SK-N-SH treated with all-trans-retinoic acid at 6 μM for 48 hours (cell line): ENCODE measurements at regions not wholly inside any gene's neighbourhood (a gene's known extent, or its start where the extent isn't known, plus 50 kb on each side); places are given as distances from the start of the nearest gene placed in this dataset.

Experiments
- ATAC-seq: fragments of 200-7000 bp; cut with Tn5 transposase; 3 replicates; pipeline ENCODE4 v1.9.1; 2020; ENCODE audit warnings: mild to moderate bottlenecking, moderate library complexity
- ARNTL ChIP-seq: fragments of 450-650 bp; formaldehyde crosslinking; IDR thresholded peaks from 2 replicates; pipeline ENCODE4 v1.5.0; 2020; ENCODE audit warnings: low read depth, mild to moderate bottlenecking, moderate library complexity, borderline replicate concordance
- BACH2 ChIP-seq: fragments of 250-450 bp; sonication (Bioruptor Pico); IDR thresholded peaks from 2 replicates; pipeline ENCODE4 v1.9.0; 2021; ENCODE audit warnings: mild to moderate bottlenecking, borderline replicate concordance
- CREB5 ChIP-seq: fragments of 250-450 bp; sonication (Bioruptor Pico); IDR thresholded peaks from 2 replicates; pipeline ENCODE4 v1.5.1; 2020; ENCODE audit warnings: low read depth, mild to moderate bottlenecking, moderate library complexity
- CSRNP3 ChIP-seq: fragments of 250-450 bp; sonication (Bioruptor Pico); IDR thresholded peaks from 2 replicates; pipeline ENCODE4 v1.5.1; 2021; ENCODE audit warnings: mild to moderate bottlenecking, moderate library complexity
- ESRRG ChIP-seq: fragments of 250-450 bp; sonication (Bioruptor Pico); IDR thresholded peaks from 2 replicates; pipeline ENCODE4 v1.6.1; 2021; ENCODE audit warnings: mild to moderate bottlenecking
- GLIS3 ChIP-seq: fragments of 250-450 bp; sonication (Bioruptor Pico); IDR thresholded peaks from 2 replicates; pipeline ENCODE4 v1.5.0; 2020; ENCODE audit warnings: mild to moderate bottlenecking, moderate library complexity
- ISL1 ChIP-seq: fragments of 250-450 bp; sonication (Bioruptor Pico); IDR thresholded peaks from 2 replicates; pipeline ENCODE4 v2.1.2; 2022; ENCODE audit warnings: mild to moderate bottlenecking, moderate library complexity
- OSR1 ChIP-seq: fragments of 250-450 bp; sonication (Bioruptor Pico); IDR thresholded peaks from 2 replicates; pipeline ENCODE4 v1.8.0; 2022; ENCODE audit warnings: moderate library complexity, mild to moderate bottlenecking, inconsistent platforms
- PPARA ChIP-seq: fragments of 250-450 bp; sonication (Bioruptor Pico); IDR thresholded peaks from 2 replicates; pipeline ENCODE4 v1.5.0; 2020; ENCODE audit warnings: mild to moderate bottlenecking, borderline replicate concordance
- RARB ChIP-seq: fragments of 250-450 bp; sonication (Bioruptor Pico); IDR thresholded peaks from 2 replicates; pipeline ENCODE4 v1.8.0; 2021; ENCODE audit warnings: mild to moderate bottlenecking, moderate library complexity
- SNAI2 ChIP-seq: fragments of 250-450 bp; sonication (Bioruptor Pico); IDR thresholded peaks from 2 replicates; pipeline ENCODE4 v1.5.0; 2020; ENCODE audit warnings: mild to moderate bottlenecking, moderate library complexity
- TCF4 ChIP-seq: fragments of 250-450 bp; sonication (Bioruptor Pico); IDR thresholded peaks from 2 replicates; pipeline ENCODE4 v1.8.0; 2021; ENCODE audit warnings: mild to moderate bottlenecking, moderate library complexity, borderline replicate concordance
- TOX ChIP-seq: fragments of 250-450 bp; sonication (Bioruptor Pico); IDR thresholded peaks from 2 replicates; pipeline ENCODE4 v1.8.0; 2021; ENCODE audit warnings: mild to moderate bottlenecking, moderate library complexity, borderline replicate concordance
- ZC3H10 ChIP-seq: fragments of 250-450 bp; sonication (Bioruptor Pico); IDR thresholded peaks from 2 replicates; pipeline ENCODE4 v1.5.1; 2021; ENCODE audit warnings: mild to moderate bottlenecking, moderate library complexity
- ZFP3 ChIP-seq: fragments of 250-450 bp; sonication (Bioruptor Pico); IDR thresholded peaks from 2 replicates; pipeline ENCODE4 v1.5.0; 2020; ENCODE audit warnings: mild to moderate bottlenecking, moderate library complexity
- ZNF8 ChIP-seq: fragments of 450-650 bp; formaldehyde crosslinking; IDR thresholded peaks from 2 replicates; pipeline ENCODE4 v1.5.0; 2020; ENCODE audit warnings: mild to moderate bottlenecking, moderate library complexity
- TF ChIP-seq, protein P1 (sequence below): fragments of 250-450 bp; sonication (Bioruptor Pico); IDR thresholded peaks from 2 replicates; pipeline ENCODE4 v1.5.0; 2020; ENCODE audit warnings: mild to moderate bottlenecking, moderate library complexity

GRCh38 chr18:37711766-37712505 is 146.3 kb upstream of the CELF4 start:
- TF ChIP-seq ARNTL (CRISPR knock-in tag) (no peak), ESRRG (CRISPR knock-in tag) (no peak), ZNF8 (CRISPR knock-in tag) (no peak), ZFP3 (CRISPR knock-in tag) (no peak), OSR1 (CRISPR knock-in tag) (no peak), CREB5 (CRISPR knock-in tag) (no peak), ISL1 (CRISPR knock-in tag) (no peak), PPARA (no peak), CSRNP3 (CRISPR knock-in tag) (no peak), ZC3H10 (CRISPR knock-in tag) (no peak), RARB (CRISPR knock-in tag) (no peak)
- TF ChIP-seq, all 23 proteins: peak for 0
- ATAC-seq: no peak

DNA sequence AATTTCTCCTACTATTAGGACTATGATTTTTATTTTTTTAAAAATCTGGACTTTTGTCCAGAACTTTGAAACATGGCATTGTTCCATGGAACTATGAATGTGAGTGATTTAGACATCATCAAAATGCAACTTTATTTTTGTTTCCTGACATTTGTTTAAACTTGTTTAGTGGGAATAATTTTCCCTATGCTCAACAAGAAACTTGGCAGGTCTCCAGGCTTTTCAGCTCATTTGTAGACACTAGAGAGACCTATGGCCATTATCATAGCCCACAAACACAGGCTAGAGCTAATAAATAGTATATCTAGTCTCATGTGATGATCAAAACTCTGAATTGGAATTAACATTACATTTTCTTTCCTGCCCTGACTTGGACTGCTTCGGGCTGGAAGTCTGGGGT is 145.1 kb upstream of the CELF4 start:
- TF ChIP-seq TOX (CRISPR knock-in tag) (no peak), SNAI2 (CRISPR knock-in tag) (no peak), OSR1 (CRISPR knock-in tag) (no peak), CREB5 (CRISPR knock-in tag) (no peak), TCF4 (no peak), GLIS3 (no peak), CSRNP3 (CRISPR knock-in tag) (no peak)
- TF ChIP-seq, protein P1, sequence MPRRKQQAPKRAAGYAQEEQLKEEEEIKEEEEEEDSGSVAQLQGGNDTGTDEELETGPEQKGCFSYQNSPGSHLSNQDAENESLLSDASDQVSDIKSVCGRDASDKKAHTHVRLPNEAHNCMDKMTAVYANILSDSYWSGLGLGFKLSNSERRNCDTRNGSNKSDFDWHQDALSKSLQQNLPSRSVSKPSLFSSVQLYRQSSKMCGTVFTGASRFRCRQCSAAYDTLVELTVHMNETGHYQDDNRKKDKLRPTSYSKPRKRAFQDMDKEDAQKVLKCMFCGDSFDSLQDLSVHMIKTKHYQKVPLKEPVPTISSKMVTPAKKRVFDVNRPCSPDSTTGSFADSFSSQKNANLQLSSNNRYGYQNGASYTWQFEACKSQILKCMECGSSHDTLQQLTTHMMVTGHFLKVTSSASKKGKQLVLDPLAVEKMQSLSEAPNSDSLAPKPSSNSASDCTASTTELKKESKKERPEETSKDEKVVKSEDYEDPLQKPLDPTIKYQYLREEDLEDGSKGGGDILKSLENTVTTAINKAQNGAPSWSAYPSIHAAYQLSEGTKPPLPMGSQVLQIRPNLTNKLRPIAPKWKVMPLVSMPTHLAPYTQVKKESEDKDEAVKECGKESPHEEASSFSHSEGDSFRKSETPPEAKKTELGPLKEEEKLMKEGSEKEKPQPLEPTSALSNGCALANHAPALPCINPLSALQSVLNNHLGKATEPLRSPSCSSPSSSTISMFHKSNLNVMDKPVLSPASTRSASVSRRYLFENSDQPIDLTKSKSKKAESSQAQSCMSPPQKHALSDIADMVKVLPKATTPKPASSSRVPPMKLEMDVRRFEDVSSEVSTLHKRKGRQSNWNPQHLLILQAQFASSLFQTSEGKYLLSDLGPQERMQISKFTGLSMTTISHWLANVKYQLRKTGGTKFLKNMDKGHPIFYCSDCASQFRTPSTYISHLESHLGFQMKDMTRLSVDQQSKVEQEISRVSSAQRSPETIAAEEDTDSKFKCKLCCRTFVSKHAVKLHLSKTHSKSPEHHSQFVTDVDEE (CRISPR knock-in tag): no peak
- ATAC-seq: no peak

DNA sequence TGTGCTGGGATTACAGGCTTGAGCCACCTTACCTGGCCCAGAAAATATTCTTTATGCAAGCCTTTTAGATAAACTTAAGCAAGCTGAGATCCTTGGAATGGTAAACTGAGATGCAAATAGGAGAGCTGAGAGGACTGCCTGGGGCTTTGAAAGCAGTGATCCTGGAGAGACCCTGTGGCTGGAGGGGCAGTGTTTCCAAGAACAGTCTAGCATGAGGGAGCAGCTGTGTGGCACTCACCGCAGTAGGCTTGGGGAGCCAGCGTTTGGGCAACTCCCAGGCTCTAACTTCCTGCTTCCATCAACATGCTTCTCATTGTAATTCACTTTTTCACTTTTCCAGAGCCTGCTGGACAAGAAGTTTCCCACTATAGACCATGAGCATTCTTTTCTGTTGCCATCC is 144.1 kb upstream of the CELF4 start:
- ATAC-seq: no peak
- TF ChIP-seq SNAI2 (CRISPR knock-in tag): no peak
- TF ChIP-seq ARNTL (CRISPR knock-in tag): no peak
- no peak for TF ChIP-seq CSRNP3 (CRISPR knock-in tag)
- TF ChIP-seq GLIS3: no peak
- TF ChIP-seq BACH2 (CRISPR knock-in tag): no peak
- no peak for TF ChIP-seq ZC3H10 (CRISPR knock-in tag)
- TF ChIP-seq ESRRG (CRISPR knock-in tag): no peak
- no peak for TF ChIP-seq CREB5 (CRISPR knock-in tag)
